H1 (cell line): ENCODE measurements at regions not wholly inside any gene's neighbourhood (a gene's known extent, or its start where the extent isn't known, plus 50 kb on each side); places are given as distances from the start of the nearest gene placed in this dataset.

Experiments used
- CTCF ChIP-seq, 3 experiments: IDR thresholded peaks; 1 replicate in 2 of 3; 2 replicates in 1 of 3; pipeline versions ENCODE4 v1.5.1 to v1.6.1; 2011; ENCODE audit warnings: low read length in 3 of 3, mild to moderate bottlenecking in 3 of 3, inconsistent platforms in 2 of 3, low read depth in 1 of 3, moderate library complexity in 1 of 3; ENCODE audit not compliant: insufficient read depth in 1 of 3; ENCODE audit errors: control extremely low read depth in 1 of 3
- JUN ChIP-seq: IDR thresholded peaks from 2 replicates; pipeline ENCODE4 v1.6.1; 2011; ENCODE audit warnings: low read depth, mild to moderate bottlenecking, improper control_type of control experiment, low read length
- POLR2AphosphoS5 ChIP-seq: IDR thresholded peaks from 2 replicates; pipeline ENCODE4 v1.6.1; 2011; ENCODE audit warnings: low read depth, low read length
- SIX5 ChIP-seq: IDR thresholded peaks from 2 replicates; pipeline ENCODE4 v1.6.1; 2011; ENCODE audit warnings: mild to moderate bottlenecking, low read depth, low read length
- TCF12 ChIP-seq: IDR thresholded peaks from 2 replicates; pipeline ENCODE4 v1.6.1; 2011; ENCODE audit warnings: low read depth, mild to moderate bottlenecking, low read length

GRCh38 chr20:23298155-23298554 is 52.4 kb upstream of the NXT1 start:
- TF ChIP-seq POLR2AphosphoS5 (no peak), CTCF (IDR thresholded peaks at IDR 0.05; ENCODE audit: control extremely low read depth in 1 of 3, insufficient read depth in 1 of 3, low read depth in 1 of 3, low read length in 3 of 3) (no peak), JUN (no peak), TCF12 (no peak), SIX5 (no peak)
